CD4-positive, alpha-beta T cell treated with Interleukin-4 for 4 hours (primary cell): ENCODE measurements at regions not wholly inside any gene's neighbourhood (a gene's known extent, or its start where the extent isn't known, plus 50 kb on each side); places are given as distances from the start of the nearest gene placed in this dataset.
"Not testable (repeated sequence)": the region's sequence is repeated elsewhere in the genome, so short reads cannot be mapped to it uniquely, and the experiment has no call there.

Experiments
- DNase-seq: peaks from one replicate; pipeline ENCODE4 v3.0.0-alpha.2; 2020

DNA sequence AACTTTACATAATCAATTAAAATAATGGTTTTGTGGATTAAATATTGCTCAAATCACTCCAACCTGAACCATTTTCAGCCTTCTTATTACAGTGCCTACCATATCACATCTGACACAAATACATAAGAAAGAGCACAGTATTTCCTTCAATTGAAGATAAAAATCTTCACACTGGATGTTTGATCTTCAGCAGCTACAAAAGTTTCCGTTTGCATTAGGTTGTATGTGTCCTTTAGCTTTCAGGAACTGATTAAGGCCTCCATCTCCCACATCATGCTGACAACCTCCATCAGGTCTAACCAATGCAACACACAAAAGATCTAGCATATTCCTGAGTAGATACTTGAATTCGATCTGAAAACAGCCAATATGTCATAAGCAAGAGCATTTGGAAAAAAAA, 195.1 kb upstream of the NR5A2 start:
- no peak for DNase-seq

DNA sequence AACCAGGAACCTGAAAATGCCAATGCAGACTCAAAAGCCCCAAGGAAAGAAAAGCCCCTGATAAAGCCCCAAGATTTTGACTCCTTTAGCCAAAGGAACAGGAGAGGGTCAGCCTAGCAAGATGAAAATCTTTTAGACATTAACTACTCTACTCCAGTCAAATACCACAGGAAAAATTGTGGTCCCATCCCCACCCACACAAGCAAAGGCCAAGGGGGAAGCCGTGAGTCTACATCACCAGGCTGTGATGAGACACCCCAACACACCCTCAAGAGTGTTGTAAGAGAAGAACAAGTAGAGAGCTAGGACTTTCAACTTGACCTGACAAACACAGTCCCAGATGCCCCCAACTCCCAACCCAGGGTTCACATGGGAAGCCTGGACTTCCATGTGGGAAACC, 192.8 kb upstream of the NR5A2 start:
- no peak for DNase-seq

GRCh38 chr1:199836430-199836829, 191.1 kb upstream of the NR5A2 start:
- DNase-seq, result no peak

DNA sequence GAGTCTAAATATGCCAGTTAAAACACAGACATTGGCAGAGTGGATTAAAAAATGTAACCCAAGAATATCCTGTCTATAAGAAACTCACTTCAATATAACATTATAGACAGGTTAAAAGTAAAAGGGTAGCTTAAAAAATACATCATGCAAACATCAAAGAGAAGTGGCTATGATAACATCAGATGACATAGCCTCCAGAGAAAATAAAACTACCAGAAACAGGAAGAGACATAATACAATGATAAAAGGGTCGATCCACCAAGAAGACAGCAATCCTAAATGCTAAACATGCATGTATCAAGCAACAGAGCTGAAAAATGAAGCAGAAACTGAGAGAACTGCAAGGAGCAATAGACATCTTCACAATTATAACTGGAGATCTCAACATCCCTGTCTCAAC, 190.2 kb upstream of the NR5A2 start:
- DNase-seq, result no peak

DNA sequence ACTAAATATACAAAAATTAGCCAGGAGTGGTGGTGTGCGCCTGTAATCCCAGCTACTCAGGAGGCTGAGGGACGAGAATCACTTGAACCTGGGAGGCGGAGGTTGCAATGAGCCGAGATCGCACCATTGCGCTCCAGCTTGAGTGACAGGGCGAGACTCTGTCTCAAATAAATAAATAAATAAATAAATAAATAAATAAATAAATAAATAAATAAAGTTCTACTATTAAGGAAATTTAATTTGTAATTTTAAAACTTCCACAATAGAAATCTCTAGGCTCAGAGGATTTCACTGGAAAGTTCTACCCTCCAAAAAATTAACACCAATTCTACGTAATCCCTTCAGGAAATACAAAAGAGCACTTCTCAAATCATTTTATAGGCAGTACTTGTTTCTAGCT, 187.9 kb upstream of the NR5A2 start:
- not testable (repeated sequence) for DNase-seq

DNA sequence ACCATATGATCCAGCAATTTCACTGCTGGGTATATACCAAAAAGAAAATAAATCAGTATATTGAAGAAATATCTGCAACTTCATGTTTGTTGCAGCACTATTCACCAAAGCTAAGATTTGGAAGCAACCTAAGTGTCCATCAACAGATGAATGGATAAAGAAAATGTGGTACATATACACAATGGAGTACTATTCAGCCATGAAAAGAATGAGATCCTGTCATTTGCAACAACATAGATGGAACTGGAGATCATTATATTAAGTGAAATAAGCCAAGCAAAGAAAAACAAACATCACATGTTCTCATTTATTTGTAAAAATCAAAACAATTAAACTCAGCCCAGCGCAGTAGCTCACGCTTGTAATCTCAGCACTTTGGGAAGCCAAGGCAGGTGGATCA, 184.4 kb upstream of the NR5A2 start:
- DNase-seq, result not testable (repeated sequence)

- DNase-seq, result no peak
Measured at GRCh38 chr1:199843861-199844260, 183.6 kb upstream of the NR5A2 start.

DNA sequence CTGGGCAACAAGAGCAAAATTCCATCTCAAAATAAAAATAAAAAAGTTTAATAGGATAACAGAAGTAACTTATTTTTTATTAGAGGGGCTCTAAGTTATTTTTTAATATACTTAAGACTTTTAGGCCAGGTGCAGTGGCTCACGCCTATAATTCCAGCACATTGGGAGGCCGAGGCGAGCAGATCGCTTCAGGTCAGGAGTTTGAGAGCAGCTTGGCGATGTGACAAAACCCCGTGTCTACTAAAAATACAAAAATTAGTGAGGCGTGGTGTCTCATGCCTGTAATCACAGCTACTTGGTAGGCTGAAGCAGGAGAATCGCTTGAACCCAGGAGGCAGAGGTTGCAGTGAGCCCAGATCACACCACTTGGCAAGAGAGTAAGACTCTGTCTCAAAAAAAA, 180.5 kb upstream of the NR5A2 start:
- no peak for DNase-seq

DNA sequence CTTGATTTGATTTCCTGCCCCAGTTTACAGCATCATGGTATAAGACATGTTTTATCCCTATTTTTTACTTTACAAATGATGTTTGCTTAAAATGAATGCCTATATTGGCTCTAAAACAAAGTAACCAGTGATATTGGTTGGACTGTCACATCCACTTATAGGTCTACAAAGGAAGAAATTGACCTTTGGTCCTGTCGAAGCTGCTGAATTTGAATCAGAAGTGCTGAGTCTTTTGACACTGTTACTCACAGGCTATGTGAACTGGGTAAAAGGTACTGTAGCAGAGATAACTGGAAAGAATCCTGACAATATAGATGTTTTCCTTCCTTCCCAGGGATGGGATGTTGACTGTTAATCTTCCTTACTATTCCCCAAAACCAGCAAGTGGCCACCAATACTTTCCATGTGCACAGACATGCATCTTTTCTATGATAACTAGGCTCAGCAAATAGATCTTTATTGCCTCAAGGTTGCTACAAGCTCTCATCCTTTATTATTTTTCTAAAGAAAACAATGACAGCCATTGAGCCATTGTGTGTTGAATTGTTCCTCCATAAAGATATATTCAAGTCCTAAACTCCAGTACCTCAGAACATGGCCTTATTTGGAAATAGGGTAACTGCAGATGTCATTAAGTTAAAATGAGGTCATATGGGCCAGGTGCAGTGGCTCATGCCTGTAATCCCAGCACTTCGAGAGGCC, 175.9 kb upstream of the NR5A2 start:
- DNase-seq, result no peak

- DNase-seq, result no peak
Measured at GRCh38 chr1:199854686-199855321, 172.7 kb upstream of the NR5A2 start.

- no peak for DNase-seq
Measured at GRCh38 chr1:199855580-199855979, 171.9 kb upstream of the NR5A2 start.

DNA sequence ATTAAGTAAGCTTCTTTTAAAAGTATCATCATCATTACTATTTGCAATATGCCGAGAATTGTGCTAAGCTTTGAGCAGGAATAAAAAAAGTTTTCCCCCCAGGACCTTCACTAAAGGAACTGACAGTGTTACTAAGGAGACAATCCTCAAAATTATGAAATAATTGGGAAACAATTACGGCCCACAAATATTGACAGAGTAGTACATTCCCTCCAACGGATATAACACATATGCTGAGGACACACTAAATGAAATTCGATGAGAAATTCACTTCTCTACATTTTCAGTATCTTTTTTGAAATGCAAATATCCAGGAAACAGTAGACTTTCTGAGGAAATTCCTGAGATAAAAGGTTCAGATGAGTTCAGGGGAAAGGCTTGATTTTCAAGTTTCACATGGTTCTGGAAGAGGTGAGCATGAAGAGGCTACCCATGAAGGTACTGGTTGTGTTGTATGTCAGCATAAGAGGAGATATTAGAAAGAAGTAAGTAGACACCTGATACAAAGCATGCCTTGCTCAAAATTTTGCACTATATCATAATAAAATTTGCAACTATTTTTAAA, 171.2 kb upstream of the NR5A2 start:
- DNase-seq, result no peak

DNA sequence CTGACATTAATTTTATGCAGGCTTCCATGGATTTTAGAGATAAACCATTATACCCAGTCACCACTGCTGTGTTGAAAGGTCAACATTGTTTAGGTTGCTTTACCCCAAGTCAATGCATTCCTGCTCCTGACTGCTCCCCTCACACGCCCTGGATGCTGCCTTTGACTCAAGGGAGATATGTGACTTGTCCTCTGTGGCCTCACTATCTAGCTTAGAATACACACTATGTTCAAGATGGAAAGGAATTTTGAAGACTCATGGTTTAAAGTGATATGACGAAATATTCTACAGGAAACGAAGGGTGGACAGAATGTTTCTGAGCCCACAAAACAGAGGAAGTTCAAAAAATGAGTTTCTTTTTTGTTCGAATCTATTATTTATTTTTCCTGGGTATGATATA, 170.4 kb upstream of the NR5A2 start:
- no peak for DNase-seq

DNA sequence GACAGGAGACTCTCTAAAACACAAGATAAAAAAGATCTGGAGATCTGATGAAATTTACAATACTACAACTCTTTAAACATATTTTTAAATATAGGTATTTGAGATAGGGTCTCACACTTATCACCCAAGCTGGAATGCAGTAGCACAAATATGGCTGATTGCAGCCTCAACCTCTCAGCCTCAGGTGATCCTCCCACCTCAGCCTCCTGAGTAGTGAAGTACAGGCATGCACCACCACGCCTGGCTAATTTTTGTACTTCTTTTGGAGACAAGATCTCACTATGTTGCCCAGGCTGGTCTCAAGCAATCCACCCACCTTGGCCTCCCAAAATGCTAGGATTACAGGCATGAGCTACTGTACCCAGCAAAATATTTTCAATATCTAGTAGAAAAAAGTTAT, 170.0 kb upstream of the NR5A2 start:
- DNase-seq, result no peak

DNA sequence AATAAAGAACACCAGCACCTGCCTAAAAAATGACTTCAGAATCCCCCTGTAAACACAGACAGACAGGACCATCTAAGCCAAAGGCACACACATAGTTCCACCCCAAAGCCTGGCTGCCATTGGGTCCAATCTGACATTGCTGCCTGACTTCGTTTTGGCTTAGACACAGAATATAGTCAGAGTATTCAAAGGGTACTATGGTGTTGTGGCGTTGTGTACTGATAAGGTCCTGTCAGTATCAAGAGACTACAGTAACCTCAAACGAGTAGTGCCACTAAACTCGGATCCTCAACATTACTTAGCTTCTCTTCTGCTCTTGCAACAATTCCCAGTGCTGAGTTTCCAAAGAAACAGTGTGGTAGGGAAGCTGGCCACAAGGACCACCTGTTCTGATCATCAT, 169.3 kb upstream of the NR5A2 start:
- DNase-seq, result no peak

DNA sequence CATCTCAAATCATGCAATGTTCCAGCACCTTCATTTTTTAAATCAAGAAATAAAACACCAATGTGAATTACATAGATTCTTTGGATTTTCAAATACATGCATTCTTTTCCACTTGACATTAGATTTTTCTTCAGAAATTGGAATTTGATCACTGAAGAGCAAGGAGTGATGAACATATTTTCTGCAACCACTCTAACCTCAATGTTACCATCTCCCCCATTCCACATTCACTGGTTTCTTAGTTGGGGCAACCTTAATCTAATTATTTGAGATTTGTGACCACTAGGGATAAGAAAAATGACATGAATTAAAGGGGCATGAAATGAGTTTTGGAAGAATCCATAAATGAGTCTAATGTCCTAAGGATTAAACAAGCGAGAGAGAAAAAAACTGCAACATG, 168.7 kb upstream of the NR5A2 start:
- no peak for DNase-seq

- peak; percentile 2 for DNase-seq
Measured at GRCh38 chr1:199859491-199859933, 168.0 kb upstream of the NR5A2 start.

- DNase-seq, result no peak
Measured at GRCh38 chr1:199861020-199861795, 166.3 kb upstream of the NR5A2 start.

DNA sequence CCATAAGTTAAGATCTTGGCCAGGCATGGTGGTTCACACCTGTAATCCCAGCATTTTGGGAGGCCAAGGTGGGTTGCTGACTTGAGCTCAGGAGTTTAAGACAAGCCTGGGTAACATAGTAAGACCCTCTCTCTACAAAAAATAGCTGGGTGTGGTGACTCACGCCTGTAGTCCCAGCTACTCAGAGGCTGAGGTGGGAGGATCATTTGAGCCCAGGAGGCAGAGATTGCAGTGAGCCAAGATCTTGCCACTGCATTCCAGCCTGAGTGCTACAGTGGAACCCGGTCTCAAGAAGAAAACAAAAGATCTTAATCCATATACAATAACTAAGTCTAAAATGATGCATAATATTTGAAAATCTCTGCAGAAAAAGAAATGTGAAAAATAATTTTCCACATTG, 165.5 kb upstream of the NR5A2 start:
- no peak for DNase-seq

- no peak for DNase-seq
Measured at GRCh38 chr1:199866210-199866617, 161.3 kb upstream of the NR5A2 start.

DNA sequence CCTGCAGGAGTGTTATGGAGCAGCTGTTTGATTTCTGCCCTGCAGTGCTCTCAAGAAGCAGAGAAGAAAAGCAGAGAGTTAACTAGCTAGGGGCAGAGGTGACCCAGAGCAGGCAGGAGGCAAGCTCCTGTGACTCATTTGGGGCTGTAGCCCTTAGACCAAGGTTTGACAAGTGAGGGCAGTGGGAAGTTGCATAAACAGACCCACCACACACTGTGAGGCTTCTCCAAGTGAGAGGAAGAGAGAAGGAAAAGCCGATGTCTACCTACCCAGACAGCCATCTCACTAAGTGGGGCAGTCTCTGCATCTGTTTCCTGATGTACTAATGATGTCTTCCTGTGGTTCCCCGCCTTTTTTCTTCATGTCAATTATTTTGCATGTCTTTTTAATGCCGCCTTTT, 159.9 kb upstream of the NR5A2 start:
- no peak for DNase-seq

DNA sequence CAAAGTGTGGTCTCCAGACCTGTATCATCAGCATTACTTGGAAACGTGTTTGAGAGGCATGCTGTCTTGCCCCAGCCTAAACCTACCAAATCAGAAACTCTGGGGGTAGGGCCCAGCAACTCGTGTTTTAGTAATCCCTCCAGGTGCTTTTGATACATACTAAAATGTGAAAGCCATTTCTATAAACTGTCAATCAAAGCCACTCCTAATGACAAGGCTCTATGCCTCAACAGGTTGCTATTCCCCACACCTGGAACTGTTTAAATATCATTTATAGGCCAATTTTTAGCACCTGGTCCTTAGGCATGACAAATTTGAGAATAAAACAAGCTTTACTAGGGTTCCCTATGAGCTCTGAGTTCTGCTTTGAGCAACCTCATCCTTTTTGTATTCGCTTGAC, 158.7 kb upstream of the NR5A2 start:
- no peak for DNase-seq

- DNase-seq, result no peak
Measured at GRCh38 chr1:199875337-199875736, 152.2 kb upstream of the NR5A2 start.

DNA sequence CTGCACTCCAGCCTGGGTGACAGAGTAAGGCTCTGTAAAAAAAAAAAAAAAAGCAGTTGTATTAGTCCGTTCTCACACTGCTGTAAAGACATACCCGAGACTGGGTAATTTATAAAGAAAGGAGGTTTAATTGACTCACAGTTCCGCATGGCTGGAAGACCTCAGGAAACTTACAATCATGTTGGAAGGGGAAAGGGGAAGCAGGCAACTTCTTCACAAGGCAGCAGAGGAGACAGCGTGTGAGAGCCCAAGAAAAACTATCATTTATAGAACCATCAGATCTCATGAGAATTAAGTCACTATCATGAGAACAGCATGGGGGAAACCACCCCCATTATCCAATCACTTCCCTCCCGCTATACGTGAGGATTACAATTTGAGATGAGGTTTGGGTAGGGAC, 151.7 kb upstream of the NR5A2 start:
- no peak for DNase-seq
